Retinal pigment epithelial cell (primary cell): ENCODE measurements at regions not wholly inside any gene's neighbourhood (a gene's known extent, or its start where the extent isn't known, plus 50 kb on each side); places are given as distances from the start of the nearest gene placed in this dataset.

Source experiments
- DNase-seq: peaks from one replicate; pipeline ENCODE4 v3.0.0-alpha.2; 2010; ENCODE audit warnings: low read depth
- H3K4me3 ChIP-seq: 2 replicates; pipeline ENCODE4 v1.5.1; 2011; ENCODE audit warnings: mild to moderate bottlenecking, low read length, control low read depth, moderate library complexity
- TF ChIP-seq, protein P1 (sequence below): conservative IDR thresholded peaks from 2 replicates; pipeline ENCODE4 v1.5.1; 2011; ENCODE audit warnings: low read depth, low read length, control low read depth, inconsistent platforms

DNA sequence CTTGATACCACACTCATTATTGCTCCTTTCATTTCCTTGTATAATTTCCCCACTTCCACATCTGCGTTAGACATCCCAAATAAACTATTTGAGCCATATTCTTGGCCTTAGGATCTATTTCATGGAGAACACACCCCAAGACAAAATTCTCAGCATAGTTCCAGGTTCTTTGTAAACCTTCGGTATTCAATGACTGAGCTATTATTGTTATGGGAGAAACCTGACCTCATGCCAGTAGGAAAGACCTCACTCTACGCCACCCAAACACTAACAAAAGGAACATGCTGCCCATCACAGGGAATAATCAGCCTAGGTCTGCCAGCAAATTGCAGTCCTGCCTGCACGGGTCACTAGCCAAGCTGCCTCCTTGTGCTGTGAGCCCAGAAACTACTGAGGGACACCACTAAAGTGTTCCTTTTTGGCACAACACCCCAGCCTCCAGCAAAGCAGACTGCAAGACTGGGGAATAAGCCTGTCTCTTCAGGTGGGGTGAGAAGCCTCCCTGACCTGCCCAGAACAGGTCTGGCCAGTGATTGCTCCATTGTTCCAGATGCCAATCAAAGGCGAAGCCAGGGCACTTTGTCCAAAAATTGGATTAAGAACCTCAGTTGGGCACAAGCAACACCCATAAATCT, 371.8 kb downstream of the MAFB start:
- TF ChIP-seq, protein P1, sequence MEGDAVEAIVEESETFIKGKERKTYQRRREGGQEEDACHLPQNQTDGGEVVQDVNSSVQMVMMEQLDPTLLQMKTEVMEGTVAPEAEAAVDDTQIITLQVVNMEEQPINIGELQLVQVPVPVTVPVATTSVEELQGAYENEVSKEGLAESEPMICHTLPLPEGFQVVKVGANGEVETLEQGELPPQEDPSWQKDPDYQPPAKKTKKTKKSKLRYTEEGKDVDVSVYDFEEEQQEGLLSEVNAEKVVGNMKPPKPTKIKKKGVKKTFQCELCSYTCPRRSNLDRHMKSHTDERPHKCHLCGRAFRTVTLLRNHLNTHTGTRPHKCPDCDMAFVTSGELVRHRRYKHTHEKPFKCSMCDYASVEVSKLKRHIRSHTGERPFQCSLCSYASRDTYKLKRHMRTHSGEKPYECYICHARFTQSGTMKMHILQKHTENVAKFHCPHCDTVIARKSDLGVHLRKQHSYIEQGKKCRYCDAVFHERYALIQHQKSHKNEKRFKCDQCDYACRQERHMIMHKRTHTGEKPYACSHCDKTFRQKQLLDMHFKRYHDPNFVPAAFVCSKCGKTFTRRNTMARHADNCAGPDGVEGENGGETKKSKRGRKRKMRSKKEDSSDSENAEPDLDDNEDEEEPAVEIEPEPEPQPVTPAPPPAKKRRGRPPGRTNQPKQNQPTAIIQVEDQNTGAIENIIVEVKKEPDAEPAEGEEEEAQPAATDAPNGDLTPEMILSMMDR: no peak
- no peak overlapping the region for H3K4me3 ChIP-seq
- no peak for DNase-seq

DNA sequence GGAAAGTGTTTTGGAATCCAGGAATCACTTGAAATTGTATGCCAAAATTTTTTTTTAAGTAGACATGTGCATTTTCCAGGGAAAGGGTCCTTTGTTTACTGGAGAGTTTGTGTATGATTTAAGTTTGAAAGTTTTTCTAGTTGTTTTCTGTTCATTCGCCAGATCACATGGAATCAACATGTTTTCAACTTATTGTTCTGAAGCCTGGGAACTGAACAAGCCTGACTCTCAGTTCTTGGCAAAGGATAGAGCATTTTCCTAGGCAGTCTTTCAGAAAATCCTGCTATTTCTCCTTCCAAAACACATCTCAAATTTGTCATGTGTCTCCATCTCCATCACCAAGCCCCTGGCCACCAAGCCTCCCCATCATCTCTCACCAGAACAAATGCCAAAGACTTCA, 374.8 kb downstream of the MAFB start:
- TF ChIP-seq, protein P1: no peak
- H3K4me3 ChIP-seq: no peak overlapping the region
- no peak for DNase-seq

DNA sequence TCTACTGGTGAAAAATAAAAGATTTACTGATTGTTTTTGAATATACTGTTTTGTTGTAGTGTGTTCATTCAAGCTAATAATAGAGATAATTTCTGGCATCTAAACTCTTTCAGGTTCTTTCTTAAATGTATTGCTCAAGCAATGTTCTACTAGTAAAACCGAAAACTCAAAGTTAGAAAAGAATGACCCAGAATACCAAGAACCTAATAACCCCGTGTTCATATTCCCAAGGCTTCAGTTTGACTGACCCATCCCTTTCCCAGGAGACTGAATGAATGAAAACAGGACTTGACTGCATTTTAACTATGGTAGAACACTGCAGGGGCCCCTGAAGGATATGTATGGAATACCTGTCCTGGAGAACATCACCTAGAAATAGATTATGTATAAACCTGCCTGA, 375.3 kb downstream of the MAFB start:
- no peak overlapping the region for H3K4me3 ChIP-seq
- TF ChIP-seq, protein P1: no peak
- no peak for DNase-seq

DNA sequence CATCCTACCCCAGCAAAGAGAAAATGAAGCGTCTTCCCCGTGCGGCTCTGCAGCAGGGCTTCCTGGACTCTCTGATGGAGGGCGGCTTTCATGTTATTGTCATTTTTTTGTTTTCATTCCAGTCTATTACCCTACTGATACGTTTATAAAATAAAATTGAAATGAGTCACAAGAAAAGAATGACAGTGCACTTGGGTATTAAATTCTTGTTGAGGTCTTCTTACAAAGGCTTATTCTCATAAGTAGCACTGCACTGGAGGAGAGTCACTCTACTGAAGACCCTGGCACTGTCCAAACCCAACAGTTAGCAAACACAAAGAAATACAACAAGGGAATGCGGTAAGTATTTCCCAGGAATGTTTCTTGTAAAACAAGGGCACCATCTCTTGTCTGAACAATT, 379.3 kb downstream of the MAFB start:
- DNase-seq: no peak
- no peak overlapping the region for H3K4me3 ChIP-seq
- TF ChIP-seq, protein P1: no peak

DNA sequence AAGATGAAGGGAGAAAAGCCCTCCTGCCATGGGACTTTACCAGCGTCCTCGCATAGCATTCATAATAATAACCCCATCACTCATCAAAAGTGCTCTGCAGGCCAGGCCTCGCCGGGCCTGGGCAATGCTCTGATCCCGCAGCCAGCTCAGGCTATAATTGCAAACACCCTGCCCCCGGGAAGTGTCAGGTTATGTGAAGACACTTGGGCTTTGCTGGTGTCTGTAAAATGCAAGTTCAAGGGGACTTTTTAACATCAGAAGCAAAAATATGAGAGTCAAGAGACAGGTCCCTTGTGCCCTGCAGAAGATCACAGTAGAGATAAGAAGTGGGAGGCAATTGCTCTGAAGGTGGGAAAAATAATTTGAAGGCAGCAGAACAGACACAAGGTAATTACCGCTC, 381.0 kb downstream of the MAFB start:
- no peak for DNase-seq
- TF ChIP-seq, protein P1: no peak
- no peak overlapping the region for H3K4me3 ChIP-seq

DNA sequence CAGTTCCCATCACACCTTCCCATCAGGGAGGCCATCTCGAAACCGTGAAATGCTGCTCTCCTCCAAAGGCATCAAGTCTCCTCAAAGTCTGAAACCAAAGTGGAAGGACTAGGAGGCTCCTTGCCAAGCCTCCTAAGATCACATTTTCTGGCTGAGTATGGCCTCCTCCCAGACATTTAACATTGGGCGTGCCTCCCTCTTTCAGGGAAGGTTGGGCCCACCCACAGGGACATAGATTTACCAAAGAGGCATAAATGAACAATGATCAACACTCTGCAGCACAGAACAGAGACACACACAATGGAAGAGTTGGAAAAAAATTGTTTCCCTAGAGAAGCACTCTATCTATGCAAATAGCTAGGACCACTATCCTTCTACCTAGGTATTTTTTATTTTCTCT, 381.8 kb downstream of the MAFB start:
- H3K4me3 ChIP-seq: no peak overlapping the region
- no peak for DNase-seq
- TF ChIP-seq, protein P1: no peak

DNA sequence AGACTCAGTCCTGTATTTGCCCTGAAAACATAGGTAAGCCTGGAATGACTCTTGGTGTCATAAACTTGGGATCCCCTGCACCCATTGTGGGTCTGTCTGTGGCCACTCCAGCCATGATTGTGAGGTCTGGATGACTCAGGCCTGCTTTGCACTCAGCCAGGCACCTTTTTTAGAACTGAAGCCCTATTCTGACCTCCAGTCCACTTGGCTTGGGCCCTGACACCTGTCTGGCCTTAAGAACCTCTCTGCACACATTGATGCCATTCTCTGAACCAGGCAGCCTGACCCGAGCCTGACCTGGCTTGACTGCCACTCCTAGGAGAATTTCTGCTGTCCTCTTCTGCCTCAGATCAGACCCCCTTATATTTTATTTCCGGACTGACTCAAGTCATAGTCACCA, 383.7 kb downstream of the MAFB start:
- DNase-seq: no peak
- TF ChIP-seq, protein P1: no peak

More for the DNA sequence above, 383.7 kb downstream of the MAFB start:
- H3K4me3 ChIP-seq: no peak overlapping the region
